ENCODE measurements at regions not wholly inside any gene's neighbourhood (a gene's known extent, or its start where the extent isn't known, plus 50 kb on each side); places are given as distances from the start of the nearest gene placed in this dataset.

DNA sequence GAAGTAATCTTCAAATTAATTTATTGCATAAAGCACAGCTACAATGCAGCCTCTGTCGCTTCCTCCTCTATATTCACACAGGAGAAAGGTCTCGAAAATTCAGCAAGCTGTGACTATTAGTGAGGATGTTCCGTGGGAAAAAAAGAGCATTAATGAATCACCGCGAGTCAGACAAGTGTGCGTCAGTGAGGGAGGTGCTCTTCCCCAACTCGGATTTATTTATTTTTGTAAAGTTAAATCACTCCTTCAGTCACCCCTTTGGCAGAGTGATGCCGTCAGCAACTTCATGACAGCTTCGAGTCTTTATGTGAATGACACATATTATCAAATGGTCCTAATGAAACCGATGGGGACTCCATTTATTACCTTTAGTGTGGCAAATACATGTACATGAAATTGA is 648.9 kb upstream of the SALL3 start:
- intact Hi-C loops (cut with DNase I; ENCODE audit: low total_unique reads): no loop called here
- H3K4me3 ChIP-seq (ENCODE audit: low read depth, poor library complexity, severe bottlenecking): no peak overlapping the region
- 83 to 89% methylated on average over 10 of the region's 10 CpGs for WGBS, 2 donors
- DNase-seq (ENCODE audit: low spot score in 2 of 2): no peak
- no peak for TF ChIP-seq POLR2A (IDR thresholded peaks at IDR 0.05)
- TF ChIP-seq, protein P1, sequence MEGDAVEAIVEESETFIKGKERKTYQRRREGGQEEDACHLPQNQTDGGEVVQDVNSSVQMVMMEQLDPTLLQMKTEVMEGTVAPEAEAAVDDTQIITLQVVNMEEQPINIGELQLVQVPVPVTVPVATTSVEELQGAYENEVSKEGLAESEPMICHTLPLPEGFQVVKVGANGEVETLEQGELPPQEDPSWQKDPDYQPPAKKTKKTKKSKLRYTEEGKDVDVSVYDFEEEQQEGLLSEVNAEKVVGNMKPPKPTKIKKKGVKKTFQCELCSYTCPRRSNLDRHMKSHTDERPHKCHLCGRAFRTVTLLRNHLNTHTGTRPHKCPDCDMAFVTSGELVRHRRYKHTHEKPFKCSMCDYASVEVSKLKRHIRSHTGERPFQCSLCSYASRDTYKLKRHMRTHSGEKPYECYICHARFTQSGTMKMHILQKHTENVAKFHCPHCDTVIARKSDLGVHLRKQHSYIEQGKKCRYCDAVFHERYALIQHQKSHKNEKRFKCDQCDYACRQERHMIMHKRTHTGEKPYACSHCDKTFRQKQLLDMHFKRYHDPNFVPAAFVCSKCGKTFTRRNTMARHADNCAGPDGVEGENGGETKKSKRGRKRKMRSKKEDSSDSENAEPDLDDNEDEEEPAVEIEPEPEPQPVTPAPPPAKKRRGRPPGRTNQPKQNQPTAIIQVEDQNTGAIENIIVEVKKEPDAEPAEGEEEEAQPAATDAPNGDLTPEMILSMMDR (IDR thresholded peaks at IDR 0.05): no peak

GRCh38 chr18:78352910-78353309 is 626.7 kb upstream of the SALL3 start:
- H3K4me3 ChIP-seq (ENCODE audit: low read depth, poor library complexity, severe bottlenecking): no peak overlapping the region
- DNase-seq (ENCODE audit: low spot score in 2 of 2): no peak
- intact Hi-C loops (cut with DNase I; ENCODE audit: low total_unique reads): no loop called here
- no peak for TF ChIP-seq POLR2A (IDR thresholded peaks at IDR 0.05)
- TF ChIP-seq, protein P1 (IDR thresholded peaks at IDR 0.05): no peak
- WGBS, 2 donors: 70 to 83% methylated on average over 6 of the region's 6 CpGs

DNA sequence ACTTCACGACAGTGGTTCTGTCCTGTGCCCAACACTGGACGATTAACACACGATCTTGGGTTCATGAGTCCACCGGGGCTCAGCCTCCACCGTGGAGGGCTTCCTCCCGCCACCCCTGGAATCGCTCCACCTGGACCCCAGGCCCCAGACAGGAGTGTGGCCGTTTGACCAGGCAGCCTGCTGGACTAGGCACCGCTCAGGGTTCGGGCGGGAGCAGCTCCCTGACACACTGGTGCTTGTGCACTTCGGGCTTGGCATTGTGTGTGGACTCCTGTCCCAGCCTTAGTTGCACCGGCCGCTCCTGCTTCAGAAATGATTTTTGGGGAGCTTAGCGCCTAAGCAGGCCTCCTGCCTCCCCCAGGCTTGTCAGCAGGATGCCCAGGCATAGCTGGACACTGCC is 617.4 kb upstream of the SALL3 start:
- no peak overlapping the region for H3K4me3 ChIP-seq (ENCODE audit: low read depth, poor library complexity, severe bottlenecking)
- TF ChIP-seq, protein P1 (IDR thresholded peaks at IDR 0.05): no peak
- no peak for TF ChIP-seq POLR2A (IDR thresholded peaks at IDR 0.05)
- WGBS, 2 donors: 89 to 94% methylated on average over 15 of the region's 15 CpGs
- DNase-seq (ENCODE audit: low spot score in 2 of 2): no peak
- intact Hi-C loops (cut with DNase I; ENCODE audit: low total_unique reads): no loop called here

- no peak for DNase-seq (ENCODE audit: low spot score in 2 of 2)
- 93% methylated on average over 41 to 44 of the region's 44 CpGs for WGBS, 2 donors
- H3K4me3 ChIP-seq (ENCODE audit: low read depth, poor library complexity, severe bottlenecking): no peak overlapping the region
- TF ChIP-seq, protein P1 (IDR thresholded peaks at IDR 0.05): no peak
- intact Hi-C loops (cut with DNase I; ENCODE audit: low total_unique reads): no loop called here
These were observed 615.8 kb upstream of the SALL3 start for GRCh38 chr18:78363556-78364387.

DNA sequence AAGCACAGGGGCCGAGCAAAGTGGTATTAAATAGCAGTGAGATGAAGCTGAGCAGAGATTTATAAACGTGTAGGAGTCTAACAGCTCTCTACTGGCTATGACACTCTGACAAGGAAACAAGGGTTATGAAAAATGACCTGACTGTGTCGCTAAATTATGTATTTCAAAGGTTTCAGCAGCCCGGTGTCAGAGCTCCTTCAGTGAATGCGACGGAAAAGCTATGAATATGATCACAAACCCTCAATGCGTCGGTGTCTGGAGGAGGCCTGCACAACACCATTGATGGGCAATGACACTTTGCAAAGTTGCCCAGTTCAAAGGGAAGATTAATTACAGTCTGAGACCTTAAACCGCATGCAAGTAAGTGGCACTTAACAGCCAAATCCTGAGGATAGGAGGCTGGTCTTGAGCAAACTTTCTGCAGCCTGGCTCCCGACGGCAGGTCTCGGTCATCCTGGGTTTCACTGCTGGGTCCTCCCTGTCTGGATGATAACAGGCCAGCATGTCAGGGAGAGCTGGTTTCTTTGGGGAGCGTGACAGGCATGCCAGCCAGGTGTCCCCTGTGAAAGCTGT is 615.1 kb upstream of the SALL3 start:
- intact Hi-C loops (cut with DNase I; ENCODE audit: low total_unique reads): no loop called here
- WGBS, 2 donors: 76 to 85% methylated on average over 13 of the region's 13 CpGs
- TF ChIP-seq POLR2A (IDR thresholded peaks at IDR 0.05): no peak
- TF ChIP-seq, protein P1 (IDR thresholded peaks at IDR 0.05): no peak

More for the DNA sequence above, 615.1 kb upstream of the SALL3 start:
- DNase-seq (ENCODE audit: low spot score in 2 of 2): no peak
- H3K4me3 ChIP-seq (ENCODE audit: low read depth, poor library complexity, severe bottlenecking): no peak overlapping the region
